B cell (primary cell): ENCODE measurements at regions not wholly inside any gene's neighbourhood (a gene's known extent, or its start where the extent isn't known, plus 50 kb on each side); places are given as distances from the start of the nearest gene placed in this dataset.

Experiments
- ATAC-seq: fragments of 200-7000 bp; cut with Tn5 transposase; one replicate; pipeline ENCODE4 v1.10.0; 2021; ENCODE audit warnings: low read depth, mild to moderate bottlenecking, moderate number of reproducible peaks, moderate library complexity
- CTCF ChIA-PET: fragments of 350-600 bp; sonication (Branson Sonifier 250); formaldehyde crosslinking; loops from one replicate; lab custom pipeline; 2021; ENCODE audit warnings: antibody characterized with exemption, inconsistent platforms; lab: Charles Lee
- POLR2A ChIA-PET: fragments of 350-600 bp; sonication (Branson Sonifier 250); formaldehyde crosslinking; loops from one replicate; lab custom pipeline; 2021; ENCODE audit warnings: antibody characterized with exemption; lab: Charles Lee
- DNase-seq: peaks from one replicate; pipeline ENCODE4 v3.0.0; 2013
- H2AFZ ChIP-seq: 2 replicates; pipeline ENCODE4 v1.6.1; 2012; ENCODE audit warnings: mild to moderate bottlenecking, low read depth, low read length; ENCODE audit not compliant: insufficient read depth, poor library complexity, severe bottlenecking
- H3K27ac ChIP-seq, 2 donors: 1 replicate in 1 of 2; 2 replicates in 1 of 2; pipeline ENCODE4 v1.5.1; 2012 to 2013; ENCODE audit warnings: low read length in 2 of 2, mild to moderate bottlenecking in 2 of 2, moderate library complexity in 1 of 2
- H3K27me3 ChIP-seq, 4 experiments: fragments of 200-600 bp in 1 of 4; sonication (generic) in 1 of 4; replicated peaks in 1 of 4; 1 replicate in 2 of 4; 2 replicates in 2 of 4; pipeline versions ENCODE4 v1.6.1 to v1.7.0; 2013 to 2016; ENCODE audit warnings: low read length in 3 of 4, mild to moderate bottlenecking in 2 of 4, mixed read lengths in 1 of 4, moderate library complexity in 1 of 4; ENCODE audit not compliant: insufficient read depth in 4 of 4, control insufficient read depth in 3 of 4; ENCODE audit errors: control extremely low read depth in 1 of 4
- H3K36me3 ChIP-seq, 2 experiments: replicated peaks in 1 of 2; 1 replicate in 1 of 2; 2 replicates in 1 of 2; pipeline versions ENCODE4 v1.6.1 to v1.7.1; 2013; ENCODE audit warnings: low read length in 1 of 2; ENCODE audit not compliant: insufficient read depth in 2 of 2, control insufficient read depth in 1 of 2; ENCODE audit errors: control extremely low read depth in 1 of 2, extremely low read depth in 1 of 2
- H3K4me1 ChIP-seq, 2 donors: fragments of 200-600 bp in 1 of 2; sonication (generic) in 1 of 2; 1 replicate in 1 of 2; 2 replicates in 1 of 2; pipeline versions ENCODE4 v1.5.1 to v1.6.1; 2013 to 2017; ENCODE audit warnings: low read length in 2 of 2; ENCODE audit not compliant: control insufficient read depth in 2 of 2, insufficient read depth in 2 of 2
- H3K4me2 ChIP-seq: replicated peaks from 2 replicates; pipeline ENCODE3; 2012; ENCODE audit warnings: mild to moderate bottlenecking, low read depth, low read length; ENCODE audit not compliant: poor library complexity, severe bottlenecking
- H3K4me3 ChIP-seq, 5 experiments: fragments of 200-600 bp in 1 of 5; sonication (generic) in 1 of 5; 1 replicate in 3 of 5; 2 replicates in 2 of 5; pipeline versions ENCODE4 v1.5.1 to v1.7.0; 2011 to 2016; ENCODE audit warnings: low read length in 4 of 5, mild to moderate bottlenecking in 4 of 5, low read depth in 2 of 5, control low read depth in 1 of 5, moderate library complexity in 1 of 5; ENCODE audit not compliant: insufficient read depth in 1 of 5; ENCODE audit errors: control extremely low read depth in 1 of 5, extremely low read depth in 1 of 5
- H3K79me2 ChIP-seq: fragments of 200-600 bp; sonication (generic); one replicate; pipeline ENCODE4 v1.6.0; 2016; ENCODE audit warnings: low read length; ENCODE audit not compliant: control insufficient read depth, insufficient read depth
- H3K9ac ChIP-seq: fragments of 200-600 bp; sonication (generic); 2 replicates; pipeline ENCODE4 v1.6.1; 2017; ENCODE audit warnings: mild to moderate bottlenecking, low read length, moderate library complexity
- H3K9me3 ChIP-seq, 3 donors: one replicate each; pipeline versions ENCODE4 v1.6.1 to v1.7.1; 2013; ENCODE audit warnings: low read length in 2 of 3; ENCODE audit not compliant: control insufficient read depth in 2 of 3, insufficient read depth in 1 of 3; ENCODE audit errors: control extremely low read depth in 1 of 3
- H4K20me1 ChIP-seq: 2 replicates; pipeline ENCODE4 v1.6.0; 2012; ENCODE audit warnings: mild to moderate bottlenecking, low read length; ENCODE audit not compliant: insufficient read depth, control insufficient read depth, poor library complexity, severe bottlenecking
- H3K27ac Mint-ChIP-seq: one replicate; pipeline ENCODE4 v1.8.0; 2021; ENCODE audit warnings: mixed read lengths
- H3K27me3 Mint-ChIP-seq: one replicate; pipeline ENCODE4 v1.8.0; 2021; ENCODE audit warnings: mixed read lengths
- H3K4me1 Mint-ChIP-seq: one replicate; pipeline ENCODE4 v1.8.0; 2021; ENCODE audit warnings: mixed read lengths
- H3K4me3 Mint-ChIP-seq: one replicate; pipeline ENCODE4 v1.8.0; 2021; ENCODE audit warnings: mixed read lengths
- H3K9me3 Mint-ChIP-seq: one replicate; pipeline ENCODE4 v1.8.0; 2022; ENCODE audit warnings: mixed read lengths; ENCODE audit not compliant: insufficient read depth
- CTCF ChIP-seq: fragments of 200-600 bp; IDR thresholded peaks from one replicate; pipeline ENCODE4 v1.8.0; 2022; ENCODE audit warnings: antibody characterized with exemption, mild to moderate bottlenecking
- EZH2 ChIP-seq: IDR thresholded peaks from 2 replicates; pipeline ENCODE4 v1.6.1; 2012; ENCODE audit warnings: borderline replicate concordance, low read depth, mild to moderate bottlenecking, moderate library complexity, low read length; ENCODE audit not compliant: insufficient read depth, poor library complexity, severe bottlenecking
- WGBS: methylation state at CpG from one replicate; pipeline ENCODE4 v1.1.5; 2013; ENCODE audit warnings: missing lambda C conversion rate; ENCODE audit not compliant: insufficient coverage; 5-methylcytosine and 5-hydroxymethylcytosine counted together
- intact Hi-C: fragments of 100-400 bp; cut with micrococcal nuclease; formaldehyde crosslinking; loops from one replicate; pipeline ENCODE4 v1.10.0; 2022

DNA sequence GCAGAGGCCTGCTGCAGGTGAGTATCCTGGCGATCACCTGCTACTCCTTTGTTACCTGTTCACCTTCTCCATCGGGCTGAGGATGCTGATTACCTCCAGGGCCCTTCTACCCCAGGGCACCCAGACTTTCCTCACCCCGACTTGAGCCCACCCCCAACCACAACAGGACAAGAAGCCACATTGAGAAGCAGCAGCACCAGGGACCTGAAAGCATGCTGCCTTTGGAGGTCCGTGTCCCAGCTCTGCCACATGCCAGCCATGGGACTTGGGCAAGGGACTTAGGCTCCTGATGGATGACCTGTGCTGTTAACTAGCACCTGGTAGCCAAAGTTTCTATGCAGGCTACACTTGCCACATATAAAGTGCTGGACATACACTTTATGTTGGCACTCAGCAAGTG is 89.7 kb downstream of the CPZ start:
- Histone ChIP-seq H3K36me3 (no peaks in the 10 kb centered on the region), H3K27ac (no peak overlapping the region), H4K20me1 (no peaks in the 10 kb centered on the region), H2AFZ (no peak overlapping the region), H3K9me3 (peaks cover 0 to 14% (median 0%) of the 10 kb centered on the region in 3 donors), H3K9ac (no peak overlapping the region), H3K79me2 (no peaks in the 10 kb centered on the region), H3K4me1 (no peaks in the 10 kb centered on the region), H3K4me3 (no peak overlapping the region), H3K27me3 (no peaks in the 10 kb centered on the region), H3K4me2 (no peak overlapping the region)
- ChIA-PET CTCF (no interaction called here), POLR2A (no interaction called here)
- DNase-seq (no peak), ATAC-seq (no peak)
- no peaks in the 10 kb centered on the region for H3K4me1 Mint-ChIP-seq
- H3K27ac Mint-ChIP-seq, result no peak overlapping the region
- peaks cover 6% of the 10 kb centered on the region for H3K27me3 Mint-ChIP-seq
- H3K9me3 Mint-ChIP-seq, result peaks cover under 1% of the 10 kb centered on the region
- WGBS, result 73% methylated on average over 4 of the region's 4 CpGs
- intact Hi-C loops, result no loop called here
- no peak overlapping the region for H3K4me3 Mint-ChIP-seq
- TF ChIP-seq CTCF (no peak), EZH2 (no peak)

- POLR2A ChIA-PET, result interaction anchor here (0.6 kb wide), 1 partner anchor 9 kb away, joined by 3 read pairs; no protein-coding TSS in a partner anchor
These were observed 88.8 kb downstream of the CPZ start for GRCh38 chr4:8681391-8681790.

More at GRCh38 chr4:8681391-8681790, 88.8 kb downstream of the CPZ start:
- Histone ChIP-seq H3K4me2 (no peak overlapping the region), H2AFZ (no peak overlapping the region), H3K9me3 (peaks cover 0 to 20% (median 0%) of the 10 kb centered on the region in 3 donors), H3K79me2 (no peaks in the 10 kb centered on the region), H3K27me3 (no peaks in the 10 kb centered on the region), H3K4me1 (no peaks in the 10 kb centered on the region), H3K36me3 (no peaks in the 10 kb centered on the region), H3K9ac (no peak overlapping the region), H4K20me1 (no peaks in the 10 kb centered on the region), H3K4me3 (no peak overlapping the region), H3K27ac (no peak overlapping the region)
- CTCF ChIA-PET, result no interaction called here
- Mint-ChIP-seq H3K27me3 (no peaks in the 10 kb centered on the region), H3K4me3 (no peak overlapping the region), H3K27ac (no peak overlapping the region), H3K4me1 (no peaks in the 10 kb centered on the region), H3K9me3 (peaks cover 7% of the 10 kb centered on the region)
- WGBS, result 73% methylated on average over 11 of the region's 11 CpGs
- no peak for ATAC-seq
- DNase-seq, result no peak
- intact Hi-C loops, result no loop called here
- TF ChIP-seq CTCF (no peak), EZH2 (no peak)
